ENCODE measurements at regions not wholly inside any gene's neighbourhood (a gene's known extent, or its start where the extent isn't known, plus 50 kb on each side); places are given as distances from the start of the nearest gene placed in this dataset.

- TF ChIP-seq CTCF (IDR thresholded peaks at IDR 0.05) = no peak
- TF ChIP-seq POLR2A (IDR thresholded peaks at IDR 0.05) = no peak
These were observed 220.2 kb upstream of the CD96 start for GRCh38 chr3:111321786-111322185.

All from body of pancreas (tissue), 4 donors.